A549 (cell line): ENCODE measurements at regions not wholly inside any gene's neighbourhood (a gene's known extent, or its start where the extent isn't known, plus 50 kb on each side); places are given as distances from the start of the nearest gene placed in this dataset.

Experiments used
- BHLHE40 ChIP-seq: IDR thresholded peaks from 2 replicates; pipeline ENCODE4 v1.6.1; 2012; ENCODE audit warnings: low read depth, low read length, inconsistent platforms
- CEBPB ChIP-seq, 2 experiments: fragments of >200 bp in 1 of 2; sonication (Bioruptor Twin) in 1 of 2; formaldehyde crosslinking in 1 of 2; IDR thresholded peaks; 2 replicates each; pipeline ENCODE4 v1.6.1; 2012 to 2016
- CHD2 ChIP-seq: fragments of 150-350 bp; IDR thresholded peaks from 2 replicates; pipeline ENCODE4 v1.6.1; 2014; ENCODE audit warnings: low read length; ENCODE audit not compliant: partially characterized antibody
- CHD4 ChIP-seq: fragments of 200-600 bp; sonication (generic); IDR thresholded peaks from 2 replicates; pipeline ENCODE4 v1.6.1; 2016; ENCODE audit warnings: antibody characterized with exemption, mild to moderate bottlenecking, borderline replicate concordance
- JUN ChIP-seq, 2 experiments: fragments of >200 bp; sonication (Bioruptor Twin); formaldehyde crosslinking; IDR thresholded peaks; 2 replicates in 1 of 2; 3 replicates in 1 of 2; pipeline ENCODE4 v1.6.1; 2016 to 2017
- KDM1A ChIP-seq: fragments of 200-600 bp; sonication (generic); IDR thresholded peaks from 2 replicates; pipeline ENCODE4 v1.6.1; 2016; ENCODE audit warnings: low read depth, mild to moderate bottlenecking
- MAX ChIP-seq: IDR thresholded peaks from 2 replicates; pipeline ENCODE4 v1.6.1; 2012
- NFE2L2 ChIP-seq: fragments of 150-350 bp; conservative IDR thresholded peaks from 2 replicates; pipeline ENCODE4 v1.6.1; 2014; ENCODE audit warnings: low read length
- NPAS2 ChIP-seq: fragments of 250-450 bp; sonication (Bioruptor Pico); IDR thresholded peaks from 2 replicates; pipeline ENCODE4 v1.8.0; 2022; ENCODE audit warnings: mild to moderate bottlenecking, moderate library complexity, borderline replicate concordance
- POLR2A ChIP-seq: IDR thresholded peaks from 2 replicates; pipeline ENCODE4 v1.6.1; 2012; ENCODE audit warnings: mild to moderate bottlenecking, low read length
- RAD21 ChIP-seq, 2 experiments: fragments of >200 bp in 1 of 2; sonication (Bioruptor Twin) in 1 of 2; formaldehyde crosslinking in 1 of 2; IDR thresholded peaks in 1 of 2; conservative IDR thresholded peaks in 1 of 2; 2 replicates in 1 of 2; 3 replicates in 1 of 2; pipeline ENCODE4 v1.6.1; 2012 to 2018; ENCODE audit warnings: inconsistent platforms in 1 of 2
- REST ChIP-seq: fragments of 200-600 bp; sonication (generic); IDR thresholded peaks from 2 replicates; pipeline ENCODE4 v1.6.1; 2016; ENCODE audit warnings: antibody characterized with exemption, mild to moderate bottlenecking, moderate library complexity
- TF ChIP-seq, protein P1 (sequence below): fragments of >200 bp; sonication (Bioruptor Twin); formaldehyde crosslinking; IDR thresholded peaks from 3 replicates; pipeline ENCODE4 v1.5.1; 2016
- TF ChIP-seq, protein P2 (sequence below): IDR thresholded peaks from 2 replicates; pipeline ENCODE4 v1.6.1; 2012

DNA sequence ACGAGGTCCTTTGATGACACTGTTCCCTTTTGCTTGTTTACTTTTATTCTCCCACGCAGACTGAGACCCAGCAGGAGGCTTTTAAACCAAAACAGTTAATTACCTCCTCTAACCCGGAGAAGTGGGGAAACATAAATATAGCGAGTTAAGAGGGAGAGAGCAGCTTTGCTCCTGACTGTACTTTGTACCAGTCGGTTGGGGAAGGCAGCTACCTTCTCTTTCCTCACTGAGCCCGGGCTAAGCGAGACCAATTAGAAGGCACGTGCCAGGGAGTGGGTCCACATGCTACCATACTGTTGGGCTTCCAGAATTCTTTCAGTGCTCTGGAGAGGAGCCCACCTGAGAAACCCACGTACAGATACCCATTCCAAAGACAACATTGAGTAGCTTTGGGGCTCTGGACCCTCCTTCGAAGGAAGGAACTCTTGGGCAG is 124.2 kb downstream of the ZIC5 start:
- TF ChIP-seq, protein P1, sequence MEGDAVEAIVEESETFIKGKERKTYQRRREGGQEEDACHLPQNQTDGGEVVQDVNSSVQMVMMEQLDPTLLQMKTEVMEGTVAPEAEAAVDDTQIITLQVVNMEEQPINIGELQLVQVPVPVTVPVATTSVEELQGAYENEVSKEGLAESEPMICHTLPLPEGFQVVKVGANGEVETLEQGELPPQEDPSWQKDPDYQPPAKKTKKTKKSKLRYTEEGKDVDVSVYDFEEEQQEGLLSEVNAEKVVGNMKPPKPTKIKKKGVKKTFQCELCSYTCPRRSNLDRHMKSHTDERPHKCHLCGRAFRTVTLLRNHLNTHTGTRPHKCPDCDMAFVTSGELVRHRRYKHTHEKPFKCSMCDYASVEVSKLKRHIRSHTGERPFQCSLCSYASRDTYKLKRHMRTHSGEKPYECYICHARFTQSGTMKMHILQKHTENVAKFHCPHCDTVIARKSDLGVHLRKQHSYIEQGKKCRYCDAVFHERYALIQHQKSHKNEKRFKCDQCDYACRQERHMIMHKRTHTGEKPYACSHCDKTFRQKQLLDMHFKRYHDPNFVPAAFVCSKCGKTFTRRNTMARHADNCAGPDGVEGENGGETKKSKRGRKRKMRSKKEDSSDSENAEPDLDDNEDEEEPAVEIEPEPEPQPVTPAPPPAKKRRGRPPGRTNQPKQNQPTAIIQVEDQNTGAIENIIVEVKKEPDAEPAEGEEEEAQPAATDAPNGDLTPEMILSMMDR: no peak
- TF ChIP-seq NPAS2 (CRISPR knock-in tag) (no peak), POLR2A (no peak), KDM1A (no peak), REST (no peak), MAX (no peak), CHD4 (no peak), BHLHE40 (no peak), CHD2 (no peak), RAD21 (conservative IDR thresholded peaks at IDR 0.05 in 1 of 2, IDR thresholded peaks at IDR 0.05 in 1 of 2) (no peak), JUN (IDR thresholded peaks at IDR 0.05) (no peak), NFE2L2 (no peak), CEBPB (IDR thresholded peaks at IDR 0.05) (no peak)
- TF ChIP-seq, protein P2, sequence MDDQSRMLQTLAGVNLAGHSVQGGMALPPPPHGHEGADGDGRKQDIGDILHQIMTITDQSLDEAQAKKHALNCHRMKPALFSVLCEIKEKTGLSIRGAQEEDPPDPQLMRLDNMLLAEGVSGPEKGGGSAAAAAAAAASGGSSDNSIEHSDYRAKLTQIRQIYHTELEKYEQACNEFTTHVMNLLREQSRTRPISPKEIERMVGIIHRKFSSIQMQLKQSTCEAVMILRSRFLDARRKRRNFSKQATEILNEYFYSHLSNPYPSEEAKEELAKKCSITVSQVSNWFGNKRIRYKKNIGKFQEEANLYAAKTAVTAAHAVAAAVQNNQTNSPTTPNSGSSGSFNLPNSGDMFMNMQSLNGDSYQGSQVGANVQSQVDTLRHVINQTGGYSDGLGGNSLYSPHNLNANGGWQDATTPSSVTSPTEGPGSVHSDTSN: no peak
